ENCODE measurements at regions not wholly inside any gene's neighbourhood (a gene's known extent, or its start where the extent isn't known, plus 50 kb on each side); places are given as distances from the start of the nearest gene placed in this dataset.
"Not testable (repeated sequence)": the region's sequence is repeated elsewhere in the genome, so short reads cannot be mapped to it uniquely, and the experiment has no call there.

DNA sequence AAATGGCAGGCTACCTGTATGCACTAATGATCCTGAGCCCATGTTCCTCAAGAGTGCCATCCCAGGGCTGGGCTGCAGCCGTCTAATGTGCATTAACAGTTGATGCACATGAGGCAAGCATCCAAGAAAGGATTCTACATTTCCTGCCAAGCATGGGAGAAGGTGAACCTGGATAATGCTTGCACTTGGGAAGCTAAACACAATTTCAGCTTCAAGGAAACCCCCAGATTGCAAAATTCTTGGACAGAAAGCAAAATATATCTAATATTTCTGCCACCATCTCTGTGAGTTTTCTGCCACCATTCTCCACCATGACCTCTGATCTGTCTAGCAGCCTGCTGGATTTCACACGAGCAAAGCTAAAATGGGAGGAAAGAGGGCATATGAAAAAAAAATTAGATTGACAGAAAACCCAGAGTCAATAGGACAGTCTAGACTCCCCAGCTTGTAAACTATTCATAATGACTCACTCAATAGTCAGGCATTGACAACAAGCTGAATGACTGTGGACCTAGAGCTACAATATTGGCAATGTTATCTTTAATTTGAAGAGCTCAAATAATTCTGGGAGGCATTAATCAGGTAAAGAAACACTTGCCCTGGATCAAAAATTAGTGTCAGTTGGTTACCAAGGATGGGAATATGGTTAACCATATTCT lies 91.9 kb upstream of the BCL2L14 start:
- no peak for DNase-seq (ENCODE audit: low read depth)

- DNase-seq (ENCODE audit: low read depth): no peak
Observed at GRCh38 chr12:11980115-11980514, 90.6 kb upstream of the BCL2L14 start.

DNA sequence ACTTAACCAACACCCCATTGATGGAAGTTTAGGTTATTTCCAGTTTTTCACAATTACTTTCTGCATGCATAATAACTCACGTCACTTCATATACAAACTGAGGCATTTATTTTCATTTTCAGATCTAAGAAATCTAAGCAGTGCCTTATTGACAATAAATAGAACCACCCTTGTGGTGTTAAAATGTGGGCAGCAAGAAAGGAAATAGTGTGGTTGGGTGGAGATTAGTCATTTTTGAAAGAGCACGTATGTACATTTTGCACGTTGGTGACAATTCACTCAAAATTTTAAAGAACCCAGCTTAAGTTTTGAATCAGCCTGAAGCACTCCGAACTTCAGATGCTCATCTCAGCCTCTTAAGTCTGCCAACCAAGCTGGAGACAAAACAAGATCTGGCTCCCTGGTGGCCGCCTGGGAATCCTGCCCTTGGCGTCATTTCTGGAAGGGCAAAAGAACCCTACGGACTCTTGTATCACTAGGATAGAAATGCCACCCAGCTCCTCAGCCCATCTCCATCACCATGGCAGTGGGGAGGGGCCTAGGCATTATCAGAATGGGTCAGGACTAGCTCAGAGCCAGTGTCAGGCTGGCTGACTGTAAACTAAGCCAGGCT lies 89.5 kb upstream of the BCL2L14 start:
- peak; percentile 7 for DNase-seq (ENCODE audit: low read depth)

- DNase-seq (ENCODE audit: low read depth): no peak
Observed at GRCh38 chr12:11984417-11984816, 86.3 kb upstream of the BCL2L14 start.

DNA sequence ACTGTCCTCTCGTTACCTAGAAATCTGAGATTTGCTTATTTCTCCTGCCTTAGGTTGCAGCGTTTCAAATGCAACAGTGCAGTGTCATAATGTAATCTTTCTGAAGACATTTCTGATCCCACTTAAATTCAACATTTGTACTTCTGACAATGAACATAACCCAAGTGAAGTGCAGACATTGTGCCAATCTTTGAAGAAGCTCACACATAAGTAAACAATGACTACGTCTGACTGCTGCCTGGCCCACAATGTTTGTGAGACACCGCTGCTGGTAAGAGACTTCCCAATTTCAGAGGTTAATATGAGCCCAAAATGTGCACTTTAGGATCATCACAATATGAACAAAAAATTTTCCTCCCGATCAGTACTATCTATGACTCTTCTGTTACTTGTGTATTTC lies 84.6 kb upstream of the BCL2L14 start:
- DNase-seq (ENCODE audit: low read depth): no peak

DNA sequence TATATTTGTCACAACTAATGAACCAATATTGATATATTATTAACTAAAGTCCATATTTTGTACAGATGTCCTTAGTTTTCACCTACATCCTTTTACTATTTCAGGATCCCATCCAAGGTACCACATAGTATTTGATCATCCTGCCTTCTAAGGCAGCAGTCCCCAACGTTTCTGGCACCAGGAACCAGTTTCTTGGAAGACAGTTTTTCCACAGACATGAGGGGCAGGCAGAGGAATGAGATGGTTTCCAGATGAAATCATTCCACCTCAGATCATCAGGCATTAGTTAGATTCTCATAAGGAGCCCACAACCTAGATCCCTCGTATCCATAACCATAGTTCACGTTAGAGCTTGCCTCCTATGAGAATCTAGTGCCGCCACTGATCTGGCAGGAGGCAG lies 82.8 kb upstream of the BCL2L14 start:
- DNase-seq (ENCODE audit: low read depth): no peak

- no peak for DNase-seq (ENCODE audit: low read depth)
Observed at GRCh38 chr12:11991604-11992003, 79.1 kb upstream of the BCL2L14 start.

DNA sequence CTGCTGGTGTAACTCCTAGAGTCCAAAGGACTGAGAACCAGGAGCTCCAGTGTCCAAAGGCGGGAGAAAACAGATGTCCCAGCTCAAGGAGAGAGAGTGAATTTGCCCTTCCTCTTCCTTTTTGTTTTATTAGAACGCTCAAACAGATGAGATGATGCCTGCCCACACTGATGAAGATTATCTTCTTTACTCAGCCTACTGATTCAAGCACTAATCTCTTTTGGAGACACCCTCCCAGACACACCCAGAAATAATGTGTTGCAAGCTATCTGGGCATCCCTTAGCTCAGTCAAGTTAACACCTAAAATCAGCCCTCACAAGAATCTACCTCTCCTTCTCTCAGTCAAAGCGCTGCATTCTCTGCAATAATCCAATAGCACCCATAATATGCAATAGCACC lies 78.2 kb upstream of the BCL2L14 start:
- DNase-seq (ENCODE audit: low read depth): no peak

DNA sequence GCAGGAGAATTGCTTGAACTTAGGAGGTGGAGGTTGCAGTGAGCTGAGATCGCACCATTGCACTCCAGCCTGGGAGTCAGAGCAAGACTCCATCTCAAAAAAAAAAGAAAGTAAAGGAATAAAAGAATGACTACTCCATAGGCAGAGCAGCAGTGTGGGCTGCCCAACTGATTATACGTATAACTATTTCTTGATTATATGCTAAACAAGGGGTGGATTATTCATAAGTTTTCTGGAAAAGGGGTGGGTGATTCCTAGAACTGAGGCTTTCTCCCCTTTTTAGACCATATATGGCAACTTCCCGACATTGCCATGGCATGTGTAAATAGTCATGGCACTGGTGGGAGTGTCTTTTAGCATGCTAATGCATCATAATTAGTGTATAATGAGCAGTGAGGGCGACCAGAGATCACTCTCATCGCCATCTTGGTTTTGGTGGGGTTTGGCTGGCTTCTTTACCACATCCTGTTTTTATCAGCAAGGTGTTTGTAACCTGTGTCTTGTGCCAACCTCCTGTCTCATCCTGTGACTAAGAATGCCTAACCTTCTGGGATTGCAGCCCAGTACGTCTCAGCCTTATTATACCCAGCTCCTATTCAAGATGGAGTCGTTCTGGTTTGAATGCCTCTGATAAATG lies 72.3 kb upstream of the BCL2L14 start:
- DNase-seq (ENCODE audit: low read depth): not testable (repeated sequence)

- DNase-seq (ENCODE audit: low read depth): no peak
Observed at GRCh38 chr12:11998944-11999315, 71.8 kb upstream of the BCL2L14 start.

DNA sequence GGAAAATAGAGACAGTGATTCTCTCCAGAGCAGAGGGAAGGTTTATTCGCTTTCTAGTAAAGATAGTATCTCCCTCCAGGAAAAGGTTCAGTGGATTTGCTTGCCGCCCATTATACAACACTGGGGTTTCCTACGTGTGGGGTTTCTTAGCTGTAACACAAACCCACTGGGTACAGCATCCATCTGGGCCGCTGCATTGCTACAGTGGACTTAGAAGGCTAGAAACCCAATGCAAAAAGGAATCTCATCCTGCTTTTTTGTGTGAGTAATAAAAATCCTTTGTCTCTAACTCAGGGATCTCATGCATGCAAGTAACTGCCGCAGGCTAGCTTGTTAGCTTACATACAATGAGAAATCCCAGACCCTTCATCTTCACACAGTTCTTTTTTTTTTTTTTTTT lies 67.1 kb upstream of the BCL2L14 start:
- DNase-seq (ENCODE audit: low read depth): no peak

GRCh38 chr12:12004524-12004923 lies 66.2 kb upstream of the BCL2L14 start:
- DNase-seq (ENCODE audit: low read depth): no peak

GRCh38 chr12:12007001-12007712 lies 63.6 kb upstream of the BCL2L14 start:
- DNase-seq (ENCODE audit: low read depth): peak; percentile 51

DNA sequence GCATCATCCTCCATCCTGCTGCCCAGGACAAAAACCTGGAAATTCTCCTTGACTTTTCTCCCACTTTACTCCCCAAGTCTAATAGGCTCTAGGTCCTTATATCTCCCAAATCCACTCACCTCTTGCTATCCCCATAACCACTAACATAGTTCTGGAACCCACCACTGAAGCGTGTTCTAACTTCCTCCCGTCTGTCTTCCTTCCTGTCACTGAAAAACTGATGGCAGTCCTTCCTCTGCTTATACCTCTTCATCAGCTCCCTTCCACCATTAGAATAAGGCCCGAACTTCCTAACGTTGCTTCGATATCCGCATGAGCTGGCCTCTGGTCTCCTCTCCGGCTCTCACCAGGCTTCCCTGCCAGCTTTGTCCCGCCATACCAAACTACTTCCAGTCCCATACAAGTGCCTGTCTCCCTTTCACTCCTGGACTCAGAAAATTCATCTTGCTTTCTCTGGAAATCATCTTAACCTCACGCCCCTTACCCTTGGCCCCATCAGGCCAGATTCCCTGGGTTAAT lies 63.0 kb upstream of the BCL2L14 start:
- no peak for DNase-seq (ENCODE audit: low read depth)

GRCh38 chr12:12008232-12008850 lies 62.4 kb upstream of the BCL2L14 start:
- no peak for DNase-seq (ENCODE audit: low read depth)

- peak; percentile 15 for DNase-seq (ENCODE audit: low read depth)
Observed at GRCh38 chr12:12008931-12009611, 61.7 kb upstream of the BCL2L14 start.

GRCh38 chr12:12009749-12010276 lies 60.9 kb upstream of the BCL2L14 start:
- DNase-seq (ENCODE audit: low read depth): not testable (repeated sequence)

- DNase-seq (ENCODE audit: low read depth): peak; percentile 21
Observed at GRCh38 chr12:12010277-12011039, 60.3 kb upstream of the BCL2L14 start.

GRCh38 chr12:12011880-12012260 lies 58.9 kb upstream of the BCL2L14 start:
- DNase-seq (ENCODE audit: low read depth): no peak

- DNase-seq (ENCODE audit: low read depth): no peak
Observed at GRCh38 chr12:12015073-12015685, 55.6 kb upstream of the BCL2L14 start.

Measured in stimulated activated CD8-positive, alpha-beta memory T cell treated with anti-CD3 and anti-CD28 coated beads, Interleukin-12 subunit alpha, Interleukin-12 subunit beta, amount 100 ng/mL, for 4 hours (primary cell).